Ishikawa (cell line): ENCODE measurements at regions not wholly inside any gene's neighbourhood (a gene's known extent, or its start where the extent isn't known, plus 50 kb on each side); places are given as distances from the start of the nearest gene placed in this dataset.

Experiments
- CEBPB ChIP-seq: IDR thresholded peaks from 2 replicates; pipeline ENCODE4 v1.6.1; 2012
- CREB1 ChIP-seq: IDR thresholded peaks from 2 replicates; pipeline ENCODE4 v1.6.1; 2012; ENCODE audit warnings: low read depth
- EGR1 ChIP-seq: IDR thresholded peaks from 2 replicates; pipeline ENCODE4 v1.6.1; 2012
- EP300 ChIP-seq: IDR thresholded peaks from 2 replicates; pipeline ENCODE4 v1.6.1; 2012; ENCODE audit warnings: borderline replicate concordance
- FOXM1 ChIP-seq: IDR thresholded peaks from 2 replicates; pipeline ENCODE4 v1.6.1; 2012; ENCODE audit warnings: low read depth, borderline replicate concordance
- MAX ChIP-seq: IDR thresholded peaks from 2 replicates; pipeline ENCODE4 v1.6.1; 2012
- NFIC ChIP-seq: IDR thresholded peaks from 2 replicates; pipeline ENCODE4 v1.6.1; 2012
- RAD21 ChIP-seq: IDR thresholded peaks from 2 replicates; pipeline ENCODE4 v1.6.1; 2012; ENCODE audit warnings: low read depth
- REST ChIP-seq: IDR thresholded peaks from 2 replicates; pipeline ENCODE4 v1.6.1; 2012; ENCODE audit warnings: low read depth, mild to moderate bottlenecking
- TAF1 ChIP-seq: IDR thresholded peaks from 2 replicates; pipeline ENCODE4 v1.6.1; 2012; ENCODE audit warnings: low read depth, mild to moderate bottlenecking
- TCF12 ChIP-seq: IDR thresholded peaks from 2 replicates; pipeline ENCODE4 v1.6.1; 2012; ENCODE audit warnings: low read depth
- TEAD4 ChIP-seq: IDR thresholded peaks from 2 replicates; pipeline ENCODE4 v1.6.1; 2012
- USF1 ChIP-seq: IDR thresholded peaks from 2 replicates; pipeline ENCODE4 v1.6.1; 2012
- YY1 ChIP-seq: IDR thresholded peaks from 2 replicates; pipeline ENCODE4 v1.6.1; 2012; ENCODE audit warnings: low read depth
- ZBTB7A ChIP-seq: IDR thresholded peaks from 2 replicates; pipeline ENCODE4 v1.6.1; 2012; ENCODE audit warnings: low read depth

- no peak for TF ChIP-seq TEAD4
- TF ChIP-seq NFIC, result no peak
- no peak for TF ChIP-seq TAF1
- TF ChIP-seq USF1, result no peak
- TF ChIP-seq EP300, result no peak
- TF ChIP-seq TCF12, result no peak
- TF ChIP-seq ZBTB7A, result no peak
- no peak for TF ChIP-seq CEBPB
- TF ChIP-seq YY1, result no peak
- TF ChIP-seq EGR1, result no peak
- no peak for TF ChIP-seq FOXM1
- no peak for TF ChIP-seq REST
- no peak for TF ChIP-seq CREB1
- no peak for TF ChIP-seq MAX
- no peak for TF ChIP-seq RAD21
Measured at GRCh38 chr20:57810511-57811373, 100.9 kb upstream of the PMEPA1 start.

- no peak for TF ChIP-seq ZBTB7A
- TF ChIP-seq YY1, result no peak
- no peak for TF ChIP-seq TAF1
- no peak for TF ChIP-seq NFIC
- TF ChIP-seq MAX, result no peak
- no peak for TF ChIP-seq TEAD4
- TF ChIP-seq RAD21, result no peak
- no peak for TF ChIP-seq EGR1
- TF ChIP-seq EP300, result no peak
- no peak for TF ChIP-seq FOXM1
- no peak for TF ChIP-seq CEBPB
- TF ChIP-seq REST, result no peak
- no peak for TF ChIP-seq USF1
- no peak for TF ChIP-seq CREB1
- no peak for TF ChIP-seq TCF12
Measured at GRCh38 chr20:57809661-57810172, 99.9 kb upstream of the PMEPA1 start.

- TF ChIP-seq REST (no peak), TCF12 (no peak), TEAD4 (no peak), CEBPB (no peak), MAX (no peak)
Measured at GRCh38 chr20:57809149-57809548, 99.3 kb upstream of the PMEPA1 start.
